ENCODE measurements at regions not wholly inside any gene's neighbourhood (a gene's known extent, or its start where the extent isn't known, plus 50 kb on each side); places are given as distances from the start of the nearest gene placed in this dataset.

DNA sequence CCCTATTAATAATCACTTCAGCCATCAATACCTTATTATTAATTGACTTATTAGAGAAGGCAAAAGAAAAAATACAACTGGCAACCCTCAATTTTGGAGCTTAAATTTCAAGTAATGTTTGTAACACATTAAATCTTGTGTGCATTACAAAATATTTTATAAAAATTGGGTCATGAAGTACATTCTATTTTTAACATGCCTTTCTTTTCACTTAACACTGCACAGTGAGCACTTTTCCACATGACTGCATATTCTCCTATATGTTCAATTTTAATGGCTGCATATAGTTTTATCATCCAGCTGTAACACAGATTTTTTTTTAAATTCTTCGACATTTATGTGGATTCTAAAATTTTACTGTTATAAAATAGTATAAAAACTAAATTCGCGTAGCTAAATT lies 92.5 kb downstream of the SLC17A6 start:
- TF ChIP-seq EZH2 (IDR thresholded peaks at IDR 0.05) = no peak
- TF ChIP-seq, protein P1, sequence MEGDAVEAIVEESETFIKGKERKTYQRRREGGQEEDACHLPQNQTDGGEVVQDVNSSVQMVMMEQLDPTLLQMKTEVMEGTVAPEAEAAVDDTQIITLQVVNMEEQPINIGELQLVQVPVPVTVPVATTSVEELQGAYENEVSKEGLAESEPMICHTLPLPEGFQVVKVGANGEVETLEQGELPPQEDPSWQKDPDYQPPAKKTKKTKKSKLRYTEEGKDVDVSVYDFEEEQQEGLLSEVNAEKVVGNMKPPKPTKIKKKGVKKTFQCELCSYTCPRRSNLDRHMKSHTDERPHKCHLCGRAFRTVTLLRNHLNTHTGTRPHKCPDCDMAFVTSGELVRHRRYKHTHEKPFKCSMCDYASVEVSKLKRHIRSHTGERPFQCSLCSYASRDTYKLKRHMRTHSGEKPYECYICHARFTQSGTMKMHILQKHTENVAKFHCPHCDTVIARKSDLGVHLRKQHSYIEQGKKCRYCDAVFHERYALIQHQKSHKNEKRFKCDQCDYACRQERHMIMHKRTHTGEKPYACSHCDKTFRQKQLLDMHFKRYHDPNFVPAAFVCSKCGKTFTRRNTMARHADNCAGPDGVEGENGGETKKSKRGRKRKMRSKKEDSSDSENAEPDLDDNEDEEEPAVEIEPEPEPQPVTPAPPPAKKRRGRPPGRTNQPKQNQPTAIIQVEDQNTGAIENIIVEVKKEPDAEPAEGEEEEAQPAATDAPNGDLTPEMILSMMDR (IDR thresholded peaks at IDR 0.05) = no peak

Data from neural progenitor cell (in vitro differentiated cells).